Hepatocyte (in vitro differentiated cells): ENCODE measurements at regions not wholly inside any gene's neighbourhood (a gene's known extent, or its start where the extent isn't known, plus 50 kb on each side); places are given as distances from the start of the nearest gene placed in this dataset.
"Not testable (repeated sequence)": the region's sequence is repeated elsewhere in the genome, so short reads cannot be mapped to it uniquely, and the experiment has no call there.

Experiments
- DNase-seq: peaks from one replicate; pipeline ENCODE4 v3.0.0-alpha.2; 2016; ENCODE audit warnings: low spot score
- H2AFZ ChIP-seq: fragments of 200-600 bp; sonication (generic); 2 replicates; pipeline ENCODE4 v1.6.0; 2016; ENCODE audit warnings: antibody characterized with exemption, mild to moderate bottlenecking
- H3K27ac ChIP-seq: fragments of 200-600 bp; sonication (generic); 2 replicates; pipeline ENCODE4 v1.5.1; 2016; ENCODE audit warnings: mild to moderate bottlenecking
- H3K27me3 ChIP-seq: fragments of 200-600 bp; sonication (generic); 2 replicates; pipeline ENCODE4 v1.6.1; 2016
- H3K36me3 ChIP-seq: fragments of 200-600 bp; sonication (generic); replicated peaks from 2 replicates; pipeline ENCODE4 v1.5.1; 2016; ENCODE audit warnings: low read depth; ENCODE audit not compliant: insufficient read depth
- H3K4me1 ChIP-seq: fragments of 200-600 bp; sonication (generic); 2 replicates; pipeline ENCODE4 v1.5.1; 2016; ENCODE audit warnings: mild to moderate bottlenecking, moderate library complexity; ENCODE audit not compliant: insufficient read depth
- H3K4me2 ChIP-seq: fragments of 200-600 bp; sonication (generic); 2 replicates; pipeline ENCODE4 v1.6.0; 2016
- H3K4me3 ChIP-seq: fragments of 200-600 bp; sonication (generic); 2 replicates; pipeline ENCODE4 v1.5.1; 2016; ENCODE audit warnings: mild to moderate bottlenecking
- H3K79me2 ChIP-seq: fragments of 200-600 bp; sonication (generic); 2 replicates; pipeline ENCODE4 v1.6.0; 2017; ENCODE audit warnings: mild to moderate bottlenecking
- H3K9me2 ChIP-seq: fragments of 200-600 bp; sonication (generic); replicated peaks from 2 replicates; pipeline ENCODE4 v1.6.0; 2017; ENCODE audit warnings: mild to moderate bottlenecking; ENCODE audit not compliant: insufficient read depth
- H3K9me3 ChIP-seq: fragments of 200-600 bp; sonication (generic); 2 replicates; pipeline ENCODE4 v1.5.1; 2016; ENCODE audit warnings: low read depth, mild to moderate bottlenecking
- H4K20me1 ChIP-seq: fragments of 200-600 bp; sonication (generic); 2 replicates; pipeline ENCODE4 v1.6.0; 2016; ENCODE audit warnings: mild to moderate bottlenecking; ENCODE audit not compliant: insufficient read depth, poor library complexity, severe bottlenecking
- CTCF ChIP-seq: fragments of 200-600 bp; sonication (generic); IDR thresholded peaks from 2 replicates; pipeline ENCODE4 v1.5.1; 2016; ENCODE audit warnings: antibody characterized with exemption, mild to moderate bottlenecking; ENCODE audit not compliant: poor library complexity
- EZH2 ChIP-seq: fragments of 200-600 bp; sonication (generic); IDR thresholded peaks from 2 replicates; pipeline ENCODE4 v1.6.1; 2016; ENCODE audit warnings: antibody characterized with exemption, mild to moderate bottlenecking, borderline replicate concordance
- EZH2phosphoT487 ChIP-seq: fragments of 200-600 bp; sonication (generic); IDR thresholded peaks from one replicate; pipeline ENCODE4 v1.6.1; 2018; ENCODE audit warnings: antibody characterized with exemption, mild to moderate bottlenecking, low read depth, moderate library complexity; ENCODE audit not compliant: unreplicated experiment, severe bottlenecking
- WGBS: methylation state at CpG from one replicate; pipeline ENCODE4 v1.1.6; 2016; ENCODE audit warnings: low lambda C conversion rate; ENCODE audit errors: missing lambda C conversion rate; 5-methylcytosine and 5-hydroxymethylcytosine counted together

GRCh38 chr1:217040711-217041455 is 317.7 kb upstream of the ESRRG start:
- Histone ChIP-seq H3K9me2 (no peaks in the 10 kb centered on the region), H3K4me2 (no peak overlapping the region), H3K4me1 (no peaks in the 10 kb centered on the region), H3K9me3 (no peaks in the 10 kb centered on the region), H2AFZ (no peak overlapping the region), H3K79me2 (no peaks in the 10 kb centered on the region), H3K27ac (no peak overlapping the region), H3K36me3 (no peaks in the 10 kb centered on the region), H3K4me3 (no peak overlapping the region), H3K27me3 (no peaks in the 10 kb centered on the region), H4K20me1 (no peaks in the 10 kb centered on the region)
- WGBS: 82% methylated on average over 1 of the region's 1 CpG
- DNase-seq: no peak
- no peak for TF ChIP-seq EZH2
- TF ChIP-seq EZH2phosphoT487: no peak
- no peak for TF ChIP-seq CTCF

- H3K4me3 ChIP-seq: no peak overlapping the region
- H3K9me2 ChIP-seq: no peaks in the 10 kb centered on the region
- H3K4me2 ChIP-seq: no peak overlapping the region
- 91% methylated on average over 2 of the region's 2 CpGs for WGBS
- no peak overlapping the region for H2AFZ ChIP-seq
- H3K9me3 ChIP-seq: no peaks in the 10 kb centered on the region
- H4K20me1 ChIP-seq: no peaks in the 10 kb centered on the region
- H3K79me2 ChIP-seq: no peaks in the 10 kb centered on the region
- H3K36me3 ChIP-seq: no peaks in the 10 kb centered on the region
- H3K27ac ChIP-seq: no peak overlapping the region
- no peak for DNase-seq
- no peaks in the 10 kb centered on the region for H3K27me3 ChIP-seq
- no peak for TF ChIP-seq CTCF
- TF ChIP-seq EZH2: no peak
- no peak for TF ChIP-seq EZH2phosphoT487
- H3K4me1 ChIP-seq: no peaks in the 10 kb centered on the region
Observed at GRCh38 chr1:217039926-217040325, 316.7 kb upstream of the ESRRG start.

- 94% methylated on average over 3 of the region's 3 CpGs for WGBS
- not testable (repeated sequence) for H3K4me1 ChIP-seq, H3K9me3 ChIP-seq, H3K4me2 ChIP-seq, H3K27me3 ChIP-seq, H4K20me1 ChIP-seq, H3K4me3 ChIP-seq, H3K36me3 ChIP-seq, H3K27ac ChIP-seq, DNase-seq, H3K79me2 ChIP-seq, H2AFZ ChIP-seq, H3K9me2 ChIP-seq
Observed at GRCh38 chr1:217039139-217039538, 315.9 kb upstream of the ESRRG start.

- no peak overlapping the region for H3K27ac ChIP-seq
- no peak overlapping the region for H3K4me2 ChIP-seq
- DNase-seq: no peak
- H3K9me2 ChIP-seq: no peaks in the 10 kb centered on the region
- no peaks in the 10 kb centered on the region for H4K20me1 ChIP-seq
- H3K27me3 ChIP-seq: no peaks in the 10 kb centered on the region
- no peaks in the 10 kb centered on the region for H3K36me3 ChIP-seq
- H3K4me1 ChIP-seq: no peaks in the 10 kb centered on the region
- TF ChIP-seq EZH2 (no peak), CTCF (no peak)
- WGBS: 92% methylated on average over 3 of the region's 3 CpGs
- H2AFZ ChIP-seq: no peak overlapping the region
- no peaks in the 10 kb centered on the region for H3K79me2 ChIP-seq
- H3K4me3 ChIP-seq: no peak overlapping the region
- no peaks in the 10 kb centered on the region for H3K9me3 ChIP-seq
Observed at GRCh38 chr1:217036757-217037156, 313.5 kb upstream of the ESRRG start.
